Erythroblast (primary cell): ENCODE measurements at regions not wholly inside any gene's neighbourhood (a gene's known extent, or its start where the extent isn't known, plus 50 kb on each side); places are given as distances from the start of the nearest gene placed in this dataset.

Experiments
- GATA1 ChIP-seq: IDR thresholded peaks from 2 replicates; pipeline ENCODE4 v1.6.1; 2011; ENCODE audit warnings: low read depth, mild to moderate bottlenecking, control low read depth, low read length, moderate library complexity
- POLR2A ChIP-seq: IDR thresholded peaks from 2 replicates; pipeline ENCODE4 v1.6.1; 2011; ENCODE audit warnings: mild to moderate bottlenecking, low read length

- no peak for TF ChIP-seq POLR2A
- no peak for TF ChIP-seq GATA1
These were observed 678.1 kb upstream of the KIRREL3 start for GRCh38 chr11:127678631-127679030.
